GDM1 (cell line): ENCODE measurements at regions not wholly inside any gene's neighbourhood (a gene's known extent, or its start where the extent isn't known, plus 50 kb on each side); places are given as distances from the start of the nearest gene placed in this dataset.
A peak's percentile ranks its signal among the peaks of the same experiment; 100 is the strongest.

Source experiments
- DNase-seq: peaks from one replicate; lab custom pipeline; 2025; lab: John Stamatoyannopoulos, UW

- DNase-seq = no peak
These were observed 97.3 kb upstream of the SFMBT2 start for GRCh38 chr10:7507887-7508726.

GRCh38 chr10:7506571-7506970, 95.7 kb upstream of the SFMBT2 start:
- DNase-seq = no peak

GRCh38 chr10:7505196-7505595, 94.4 kb upstream of the SFMBT2 start:
- DNase-seq = no peak

GRCh38 chr10:7503190-7503589, 92.4 kb upstream of the SFMBT2 start:
- no peak for DNase-seq

- DNase-seq = no peak
These were observed 90.3 kb upstream of the SFMBT2 start for GRCh38 chr10:7501157-7501556.

GRCh38 chr10:7498111-7498510, 87.3 kb upstream of the SFMBT2 start:
- DNase-seq = no peak

GRCh38 chr10:7493996-7494395, 83.2 kb upstream of the SFMBT2 start:
- DNase-seq = no peak

- no peak for DNase-seq
These were observed 81.8 kb upstream of the SFMBT2 start for GRCh38 chr10:7492660-7493046.

- DNase-seq = no peak
These were observed 81.3 kb upstream of the SFMBT2 start for GRCh38 chr10:7491949-7492659.

- DNase-seq = no peak
These were observed 80.4 kb upstream of the SFMBT2 start for GRCh38 chr10:7491230-7491629.

GRCh38 chr10:7488418-7488829, 77.6 kb upstream of the SFMBT2 start:
- DNase-seq = no peak

GRCh38 chr10:7487528-7487927, 76.7 kb upstream of the SFMBT2 start:
- DNase-seq = no peak

GRCh38 chr10:7486528-7486927, 75.7 kb upstream of the SFMBT2 start:
- no peak for DNase-seq

GRCh38 chr10:7485799-7486198, 75.0 kb upstream of the SFMBT2 start:
- DNase-seq = no peak

- no peak for DNase-seq
These were observed 74.4 kb upstream of the SFMBT2 start for GRCh38 chr10:7485244-7485556.

- peak; percentile 4 for DNase-seq
These were observed 73.8 kb upstream of the SFMBT2 start for GRCh38 chr10:7484456-7485243.

- no peak for DNase-seq
These were observed 73.0 kb upstream of the SFMBT2 start for GRCh38 chr10:7483848-7484247.

GRCh38 chr10:7482992-7483391, 72.2 kb upstream of the SFMBT2 start:
- DNase-seq = no peak

- no peak for DNase-seq
These were observed 70.5 kb upstream of the SFMBT2 start for GRCh38 chr10:7481368-7481765.

GRCh38 chr10:7480742-7481367, 70.0 kb upstream of the SFMBT2 start:
- DNase-seq = peak; percentile 5

- DNase-seq = no peak
These were observed 69.2 kb upstream of the SFMBT2 start for GRCh38 chr10:7479861-7480598.
